ENCODE measurements at regions not wholly inside any gene's neighbourhood (a gene's known extent, or its start where the extent isn't known, plus 50 kb on each side); places are given as distances from the start of the nearest gene placed in this dataset.

DNA sequence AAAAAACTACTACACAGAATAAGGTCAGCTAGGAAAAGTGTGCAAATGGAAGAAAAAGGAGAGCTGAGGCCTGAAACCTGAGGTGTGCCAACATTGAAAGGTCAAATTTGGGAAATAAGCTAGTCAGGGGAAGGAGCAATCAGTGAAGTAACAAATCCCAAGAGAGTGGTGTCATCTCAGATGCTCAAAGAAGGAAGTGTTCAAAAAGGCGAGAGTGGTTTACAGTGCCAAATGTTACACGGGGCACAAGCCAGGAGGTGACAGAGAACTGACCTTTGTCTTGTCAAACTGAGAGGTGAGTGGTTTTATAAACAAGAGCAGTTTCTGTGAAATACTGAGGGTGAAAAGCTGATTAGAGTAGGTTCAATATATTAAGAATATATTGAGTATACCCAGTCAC, 83.0 kb upstream of the TCF21 start:
- no peak for TF ChIP-seq POLR2A (IDR thresholded peaks at IDR 0.05; ENCODE audit: low read depth, low read length)
- TF ChIP-seq POLR2AphosphoS5 (IDR thresholded peaks at IDR 0.05; ENCODE audit: low read depth, low read length) = no peak
- no peak for TF ChIP-seq POU2F2 (IDR thresholded peaks at IDR 0.05; ENCODE audit: low read depth, low read length)

Measured in GM12891 (cell line).